ENCODE measurements at regions not wholly inside any gene's neighbourhood (a gene's known extent, or its start where the extent isn't known, plus 50 kb on each side); places are given as distances from the start of the nearest gene placed in this dataset.

DNA sequence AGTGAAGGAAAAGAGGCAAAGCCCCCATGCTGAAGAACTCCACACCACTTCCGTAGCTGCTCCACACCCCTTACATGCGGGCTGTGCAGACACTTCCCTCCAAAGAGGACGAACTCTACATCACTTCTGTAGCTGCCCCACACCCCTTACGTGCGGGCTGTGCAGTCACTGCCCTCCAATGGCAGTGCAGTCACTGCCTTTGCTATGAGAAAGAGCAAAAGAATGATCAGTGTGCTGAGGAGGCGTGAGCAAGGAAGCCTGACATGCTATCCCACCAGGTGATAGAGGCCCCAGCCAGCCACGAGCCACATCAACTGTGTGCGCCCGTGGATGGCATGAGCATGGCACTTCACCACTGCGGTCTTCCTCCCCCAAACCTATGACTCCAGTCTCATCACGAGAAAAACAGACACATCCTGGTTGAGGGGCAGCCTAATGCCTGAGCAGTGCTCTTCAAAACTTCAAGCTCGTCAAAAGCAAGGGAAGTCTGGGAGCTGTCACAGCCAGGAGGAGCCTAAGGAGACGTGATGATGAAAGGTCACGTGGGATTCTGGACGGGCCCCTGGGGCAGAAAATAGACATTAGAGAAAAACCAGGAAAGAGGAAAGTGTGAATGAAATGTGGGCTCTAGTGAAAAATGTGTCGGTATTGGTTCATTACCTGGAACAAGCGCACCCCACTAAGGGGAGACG, 60.8 kb upstream of the C14orf180 start:
- TF ChIP-seq, protein P1, sequence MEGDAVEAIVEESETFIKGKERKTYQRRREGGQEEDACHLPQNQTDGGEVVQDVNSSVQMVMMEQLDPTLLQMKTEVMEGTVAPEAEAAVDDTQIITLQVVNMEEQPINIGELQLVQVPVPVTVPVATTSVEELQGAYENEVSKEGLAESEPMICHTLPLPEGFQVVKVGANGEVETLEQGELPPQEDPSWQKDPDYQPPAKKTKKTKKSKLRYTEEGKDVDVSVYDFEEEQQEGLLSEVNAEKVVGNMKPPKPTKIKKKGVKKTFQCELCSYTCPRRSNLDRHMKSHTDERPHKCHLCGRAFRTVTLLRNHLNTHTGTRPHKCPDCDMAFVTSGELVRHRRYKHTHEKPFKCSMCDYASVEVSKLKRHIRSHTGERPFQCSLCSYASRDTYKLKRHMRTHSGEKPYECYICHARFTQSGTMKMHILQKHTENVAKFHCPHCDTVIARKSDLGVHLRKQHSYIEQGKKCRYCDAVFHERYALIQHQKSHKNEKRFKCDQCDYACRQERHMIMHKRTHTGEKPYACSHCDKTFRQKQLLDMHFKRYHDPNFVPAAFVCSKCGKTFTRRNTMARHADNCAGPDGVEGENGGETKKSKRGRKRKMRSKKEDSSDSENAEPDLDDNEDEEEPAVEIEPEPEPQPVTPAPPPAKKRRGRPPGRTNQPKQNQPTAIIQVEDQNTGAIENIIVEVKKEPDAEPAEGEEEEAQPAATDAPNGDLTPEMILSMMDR (IDR thresholded peaks at IDR 0.05): no peak
- TF ChIP-seq POLR2AphosphoS5 (IDR thresholded peaks at IDR 0.05) (no peak), POLR2A (IDR thresholded peaks at IDR 0.05) (no peak)
